K562 (cell line): ENCODE measurements at regions not wholly inside any gene's neighbourhood (a gene's known extent, or its start where the extent isn't known, plus 50 kb on each side); places are given as distances from the start of the nearest gene placed in this dataset.

Experiments used
- ATAC-seq: fragments of 200-7000 bp; cut with Tn5 transposase; 3 replicates; pipeline ENCODE4 v1.9.1; 2020; ENCODE audit warnings: moderate library complexity
- BruUV-seq: library from RNA; stranded (reverse); fragments of 400-500 nt; replicated peaks from 2 replicates; lab custom pipeline; 2021; lab: Mats Ljungman, UMichigan
- CTCF ChIA-PET: fragments of 300-600 bp; formaldehyde crosslinking; extraction: SDS; loops from one replicate; lab custom pipeline; 2021; ENCODE audit warnings: low intra/inter-chr PET ratio; lab: Yijun Ruan, JAX
- POLR2A ChIA-PET: fragments of 300-600, 350-650 bp; sonication (Branson Sonifier 250); formaldehyde crosslinking; extraction: SDS; loops from one replicate; lab custom pipeline; 2021; ENCODE audit warnings: antibody characterized with exemption, inconsistent platforms; lab: Yijun Ruan, JAX
- DNase-seq, 4 experiments: peaks; one replicate each; pipeline versions ENCODE4 v3.0.0 to v3.0.0-alpha.2; 2011 to 2018; ENCODE audit warnings: low spot score in 3 of 4, mixed read lengths in 3 of 4; ENCODE audit errors: extremely low read depth in 1 of 4
- FAIRE-seq: peaks from 2 replicates; lab custom pipeline; 2011; peaks lifted over from hg19 to GRCh38; lab: Jason Lieb, UNC
- H2AFZ ChIP-seq: 2 replicates; pipeline ENCODE4 v1.6.0; 2011; ENCODE audit warnings: low read depth, low read length, control low read depth, inconsistent platforms
- H3K27ac ChIP-seq: fragments of 200-600 bp; 3 replicates; pipeline ENCODE4 v1.8.0; 2011; ENCODE audit warnings: low read depth, mild to moderate bottlenecking, control low read depth, inconsistent platforms, low read length, moderate library complexity, mixed read lengths; ENCODE audit errors: extremely low read depth
- H3K27me3 ChIP-seq, 2 experiments: fragments of 300-600 bp in 1 of 2; 2 replicates in 1 of 2; 3 replicates in 1 of 2; pipeline versions ENCODE4 v1.6.0 to v1.8.0; 2011; ENCODE audit warnings: inconsistent platforms in 2 of 2, low read length in 2 of 2, mild to moderate bottlenecking in 1 of 2, mixed read lengths in 1 of 2, moderate library complexity in 1 of 2; ENCODE audit not compliant: control insufficient read depth in 2 of 2, insufficient read depth in 2 of 2
- H3K36me3 ChIP-seq: fragments of 300-600 bp; 3 replicates; pipeline ENCODE4 v1.8.0; 2011; ENCODE audit warnings: mild to moderate bottlenecking, low read length, inconsistent platforms; ENCODE audit not compliant: control insufficient read depth, insufficient read depth
- H3K4me1 ChIP-seq, 2 experiments: fragments of 200-600 bp in 1 of 2; replicated peaks in 1 of 2; 2 replicates in 1 of 2; 3 replicates in 1 of 2; pipeline versions ENCODE4 v1.5.1 to v1.8.0; 2011; ENCODE audit warnings: inconsistent platforms in 2 of 2, low read length in 2 of 2, mild to moderate bottlenecking in 1 of 2, mixed read lengths in 1 of 2, moderate library complexity in 1 of 2; ENCODE audit not compliant: control insufficient read depth in 2 of 2, insufficient read depth in 2 of 2
- H3K4me2 ChIP-seq: 2 replicates; pipeline ENCODE4 v1.6.1; 2011; ENCODE audit warnings: low read length, control low read depth, inconsistent platforms, mixed read lengths; ENCODE audit not compliant: insufficient read depth
- H3K4me3 ChIP-seq: fragments of 200-600 bp; sonication (generic), shearing (Covaris generic); 2 replicates; pipeline ENCODE4 v1.5.1; 2016; ENCODE audit warnings: control low read depth, inconsistent platforms
- H3K79me2 ChIP-seq: fragments of 200-600 bp; 3 replicates; pipeline ENCODE4 v1.8.0; 2011; ENCODE audit warnings: low read length, inconsistent platforms; ENCODE audit not compliant: control insufficient read depth, insufficient read depth
- H3K9ac ChIP-seq, 2 experiments: 2 replicates each; pipeline versions ENCODE4 v1.6.0 to v1.6.1; 2011; ENCODE audit warnings: low read depth in 2 of 2, low read length in 2 of 2, control low read depth in 1 of 2, inconsistent platforms in 1 of 2, mild to moderate bottlenecking in 1 of 2, mixed read lengths in 1 of 2; ENCODE audit not compliant: insufficient read depth in 1 of 2
- H3K9me1 ChIP-seq: one replicate; pipeline ENCODE4 v1.6.0; 2011; ENCODE audit warnings: inconsistent platforms, mild to moderate bottlenecking, low read length, moderate library complexity; ENCODE audit not compliant: control insufficient read depth, insufficient read depth
- H3K9me3 ChIP-seq: replicated peaks from 2 replicates; pipeline ENCODE4 v1.5.1; 2011; ENCODE audit warnings: low read depth, low read length, inconsistent platforms; ENCODE audit not compliant: control insufficient read depth, insufficient read depth
- H4K20me1 ChIP-seq: replicated peaks from 2 replicates; pipeline ENCODE4 v1.6.1; 2011; ENCODE audit warnings: low read length, inconsistent platforms, mixed read lengths; ENCODE audit not compliant: control insufficient read depth, insufficient read depth
- BACH1 ChIP-seq: fragments of 200-800 bp; sonication (Bioruptor generic); IDR thresholded peaks from 2 replicates; pipeline ENCODE4 v1.6.1; 2016; ENCODE audit warnings: missing genetic modification characterization, missing compliant biosample characterization
- MAZ ChIP-seq, 2 experiments: fragments of 450-650 bp in 1 of 2; sonication (generic) in 1 of 2; formaldehyde crosslinking; IDR thresholded peaks in 1 of 2; conservative IDR thresholded peaks in 1 of 2; 2 replicates each; pipeline versions ENCODE4 v1.4.0 to v1.5.0; 2020; ENCODE audit warnings: mild to moderate bottlenecking in 1 of 2, missing genetic modification reagents in 1 of 2
- NFE2 ChIP-seq: IDR thresholded peaks from 2 replicates; pipeline ENCODE4 v1.6.1; 2014; ENCODE audit warnings: antibody characterized with exemption, low read depth
- RBM14 ChIP-seq: fragments of 200-400 bp; formaldehyde crosslinking; IDR thresholded peaks from 2 replicates; pipeline ENCODE4 v1.6.1; 2018; ENCODE audit warnings: low read depth, mild to moderate bottlenecking, low read length, moderate library complexity, borderline replicate concordance; ENCODE audit not compliant: insufficient read depth
- SOX6 ChIP-seq: fragments of 450-650 bp; IDR thresholded peaks from 2 replicates; pipeline ENCODE4 v1.6.1; 2014; ENCODE audit warnings: mild to moderate bottlenecking
- ZC3H11A ChIP-seq: IDR thresholded peaks from 2 replicates; pipeline ENCODE4 v1.6.1; 2012; ENCODE audit warnings: low read depth, low read length, improper control_type of control experiment
- ZNF57 ChIP-seq: fragments of 450-650 bp; formaldehyde crosslinking; IDR thresholded peaks from 2 replicates; pipeline ENCODE4 v1.4.0; 2020; ENCODE audit warnings: mild to moderate bottlenecking, moderate library complexity
- ZNF766 ChIP-seq: fragments of 200-800 bp; sonication (Bioruptor generic); conservative IDR thresholded peaks from 2 replicates; pipeline ENCODE4 v1.6.1; 2016; ENCODE audit warnings: missing genetic modification characterization, missing compliant biosample characterization
- ZNF778 ChIP-seq: fragments of 450-650 bp; formaldehyde crosslinking; IDR thresholded peaks from 2 replicates; pipeline ENCODE4 v1.4.0; 2020; ENCODE audit warnings: mild to moderate bottlenecking, moderate library complexity
- WGBS: fragments of 100-300 bp; shearing (Covaris generic); methylation state at CpG from one replicate; pipeline ENCODE4 v1.1.6; 2016; ENCODE audit warnings: low coverage, mixed read lengths; ENCODE audit not compliant: insufficient coverage; ENCODE audit errors: missing lambda C conversion rate; 5-methylcytosine and 5-hydroxymethylcytosine counted together
- in situ Hi-C: fragments of 300-500 bp; cut with MboI; formaldehyde crosslinking; loops from 4 replicates; pipeline ENCODE4 v1.15.0; 2018; ENCODE audit warnings: inconsistent platforms, mixed read lengths
- intact Hi-C: fragments of 100-400 bp; cut with micrococcal nuclease; formaldehyde crosslinking; loops from 2 replicates; pipeline ENCODE4 v1.14.2; 2022
- TF ChIP-seq, protein P1 (sequence below), 3 experiments: IDR thresholded peaks in 2 of 3; conservative IDR thresholded peaks in 1 of 3; 2 replicates each; pipeline ENCODE4 v1.5.1; 2011 to 2012; ENCODE audit warnings: low read length in 3 of 3, mild to moderate bottlenecking in 3 of 3, control low read depth in 2 of 3, improper control_type of control experiment in 1 of 3, inconsistent platforms in 1 of 3, low read depth in 1 of 3, mixed read lengths in 1 of 3, moderate library complexity in 1 of 3; ENCODE audit not compliant: insufficient read depth in 2 of 3
- TF ChIP-seq, protein P2 (sequence below): sonication (generic); formaldehyde crosslinking; IDR thresholded peaks from 2 replicates; pipeline ENCODE4 v1.8.0; 2022; ENCODE audit warnings: missing genetic modification reagents, mild to moderate bottlenecking, borderline replicate concordance
- TF ChIP-seq, protein P3 (sequence below): fragments of 450-650 bp; IDR thresholded peaks from 2 replicates; pipeline ENCODE4 v1.6.1; 2016; ENCODE audit warnings: missing biosample characterization, missing genetic modification characterization
- TF ChIP-seq, protein P4 (sequence below): fragments of 250-450 bp; sonication (Bioruptor Pico); IDR thresholded peaks from 2 replicates; pipeline ENCODE4 v1.4.0; 2020

DNA sequence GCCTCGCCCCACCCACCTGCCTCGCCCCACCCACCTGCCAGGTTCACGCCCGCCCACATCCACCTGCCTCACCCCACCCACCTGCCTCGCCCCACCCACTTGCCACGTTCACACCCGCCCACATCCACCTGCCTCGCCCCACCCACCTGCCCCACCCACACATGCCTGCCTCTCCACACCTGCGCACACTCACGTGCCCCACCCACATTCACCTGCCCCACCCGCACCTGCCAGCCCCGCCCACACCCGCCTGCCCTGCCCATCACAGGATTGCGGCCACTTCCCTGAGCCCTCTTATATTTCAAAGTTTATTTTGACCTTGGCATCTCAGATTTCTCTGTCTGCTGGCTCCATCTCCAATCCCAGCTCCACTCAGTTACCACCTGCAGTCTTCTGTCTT, 217.5 kb upstream of the SOX11 start (continued):
- TF ChIP-seq, protein P1, sequence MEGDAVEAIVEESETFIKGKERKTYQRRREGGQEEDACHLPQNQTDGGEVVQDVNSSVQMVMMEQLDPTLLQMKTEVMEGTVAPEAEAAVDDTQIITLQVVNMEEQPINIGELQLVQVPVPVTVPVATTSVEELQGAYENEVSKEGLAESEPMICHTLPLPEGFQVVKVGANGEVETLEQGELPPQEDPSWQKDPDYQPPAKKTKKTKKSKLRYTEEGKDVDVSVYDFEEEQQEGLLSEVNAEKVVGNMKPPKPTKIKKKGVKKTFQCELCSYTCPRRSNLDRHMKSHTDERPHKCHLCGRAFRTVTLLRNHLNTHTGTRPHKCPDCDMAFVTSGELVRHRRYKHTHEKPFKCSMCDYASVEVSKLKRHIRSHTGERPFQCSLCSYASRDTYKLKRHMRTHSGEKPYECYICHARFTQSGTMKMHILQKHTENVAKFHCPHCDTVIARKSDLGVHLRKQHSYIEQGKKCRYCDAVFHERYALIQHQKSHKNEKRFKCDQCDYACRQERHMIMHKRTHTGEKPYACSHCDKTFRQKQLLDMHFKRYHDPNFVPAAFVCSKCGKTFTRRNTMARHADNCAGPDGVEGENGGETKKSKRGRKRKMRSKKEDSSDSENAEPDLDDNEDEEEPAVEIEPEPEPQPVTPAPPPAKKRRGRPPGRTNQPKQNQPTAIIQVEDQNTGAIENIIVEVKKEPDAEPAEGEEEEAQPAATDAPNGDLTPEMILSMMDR (IDR thresholded peaks at IDR 0.05 in 2 of 3, conservative IDR thresholded peaks at IDR 0.05 in 1 of 3; ENCODE audit: insufficient read depth in 2 of 3, low read depth in 1 of 3, low read length in 3 of 3) = no peak

DNA sequence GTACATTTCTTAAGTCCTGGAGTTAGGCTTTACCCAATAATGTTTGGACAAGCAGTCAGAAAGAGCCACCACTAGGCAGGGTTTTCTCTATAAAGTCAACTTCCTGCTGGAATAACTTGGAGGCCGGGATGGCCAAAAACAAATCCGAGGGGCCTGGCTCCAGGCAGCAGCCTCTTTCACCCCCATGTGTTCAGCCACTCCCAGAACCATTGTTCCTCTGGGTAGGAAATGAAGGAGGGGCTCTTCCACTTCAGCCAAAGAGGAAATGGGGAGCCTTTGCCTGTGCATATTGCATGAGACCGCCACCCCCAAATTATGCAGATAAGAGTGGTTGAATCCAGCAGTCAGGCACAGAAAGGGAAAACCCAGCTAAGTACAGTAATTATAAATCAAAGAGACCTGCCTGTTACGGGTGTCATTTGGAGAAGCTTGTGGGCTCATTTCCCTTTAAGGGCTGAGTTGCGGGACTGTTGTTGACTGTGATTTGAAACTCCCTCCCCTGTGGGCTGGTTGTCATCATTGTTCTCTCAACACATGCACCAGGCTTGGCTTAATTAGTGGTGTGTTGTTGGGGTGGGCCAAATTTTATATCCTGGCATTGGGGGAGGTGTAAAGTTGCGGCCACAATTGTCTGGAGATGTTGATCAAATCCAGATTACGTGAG, 212.8 kb upstream of the SOX11 start:
- in situ Hi-C loops = no loop called here
- ATAC-seq (no peak), FAIRE-seq (no peak), DNase-seq (no peak)
- POLR2A ChIA-PET = no interaction called here
- 1% methylated on average over 7 of the region's 7 CpGs for WGBS
- intact Hi-C loops = no loop called here
- Histone ChIP-seq H3K4me2 (no peak overlapping the region), H3K4me3 (no peak overlapping the region), H3K9me3 (no peaks in the 10 kb centered on the region), H3K4me1 (no peaks in the 10 kb centered on the region), H3K27me3 (no peaks in the 10 kb centered on the region), H3K9ac (no peak overlapping the region), H3K9me1 (no peaks in the 10 kb centered on the region), H4K20me1 (no peaks in the 10 kb centered on the region), H2AFZ (no peak overlapping the region), H3K27ac (no peak overlapping the region), H3K79me2 (no peaks in the 10 kb centered on the region), H3K36me3 (no peaks in the 10 kb centered on the region)
- CTCF ChIA-PET = no interaction called here
- BruUV-seq = no TSS peak
- TF ChIP-seq ZNF766 (no peak), MAZ (CRISPR knock-in tag; conservative IDR thresholded peaks at IDR 0.05 in 1 of 2, IDR thresholded peaks at IDR 0.05 in 1 of 2) (no peak), SOX6 (no peak), ZNF57 (CRISPR knock-in tag) (no peak), BACH1 (tag) (no peak), RBM14 (no peak), NFE2 (no peak), ZNF778 (CRISPR knock-in tag) (no peak), ZC3H11A (no peak)
- TF ChIP-seq, protein P2, sequence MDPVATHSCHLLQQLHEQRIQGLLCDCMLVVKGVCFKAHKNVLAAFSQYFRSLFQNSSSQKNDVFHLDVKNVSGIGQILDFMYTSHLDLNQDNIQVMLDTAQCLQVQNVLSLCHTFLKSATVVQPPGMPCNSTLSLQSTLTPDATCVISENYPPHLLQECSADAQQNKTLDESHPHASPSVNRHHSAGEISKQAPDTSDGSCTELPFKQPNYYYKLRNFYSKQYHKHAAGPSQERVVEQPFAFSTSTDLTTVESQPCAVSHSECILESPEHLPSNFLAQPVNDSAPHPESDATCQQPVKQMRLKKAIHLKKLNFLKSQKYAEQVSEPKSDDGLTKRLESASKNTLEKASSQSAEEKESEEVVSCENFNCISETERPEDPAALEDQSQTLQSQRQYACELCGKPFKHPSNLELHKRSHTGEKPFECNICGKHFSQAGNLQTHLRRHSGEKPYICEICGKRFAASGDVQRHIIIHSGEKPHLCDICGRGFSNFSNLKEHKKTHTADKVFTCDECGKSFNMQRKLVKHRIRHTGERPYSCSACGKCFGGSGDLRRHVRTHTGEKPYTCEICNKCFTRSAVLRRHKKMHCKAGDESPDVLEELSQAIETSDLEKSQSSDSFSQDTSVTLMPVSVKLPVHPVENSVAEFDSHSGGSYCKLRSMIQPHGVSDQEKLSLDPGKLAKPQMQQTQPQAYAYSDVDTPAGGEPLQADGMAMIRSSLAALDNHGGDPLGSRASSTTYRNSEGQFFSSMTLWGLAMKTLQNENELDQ = no peak
- TF ChIP-seq, protein P3, sequence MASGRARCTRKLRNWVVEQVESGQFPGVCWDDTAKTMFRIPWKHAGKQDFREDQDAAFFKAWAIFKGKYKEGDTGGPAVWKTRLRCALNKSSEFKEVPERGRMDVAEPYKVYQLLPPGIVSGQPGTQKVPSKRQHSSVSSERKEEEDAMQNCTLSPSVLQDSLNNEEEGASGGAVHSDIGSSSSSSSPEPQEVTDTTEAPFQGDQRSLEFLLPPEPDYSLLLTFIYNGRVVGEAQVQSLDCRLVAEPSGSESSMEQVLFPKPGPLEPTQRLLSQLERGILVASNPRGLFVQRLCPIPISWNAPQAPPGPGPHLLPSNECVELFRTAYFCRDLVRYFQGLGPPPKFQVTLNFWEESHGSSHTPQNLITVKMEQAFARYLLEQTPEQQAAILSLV (tag) = no peak
- TF ChIP-seq, protein P4, sequence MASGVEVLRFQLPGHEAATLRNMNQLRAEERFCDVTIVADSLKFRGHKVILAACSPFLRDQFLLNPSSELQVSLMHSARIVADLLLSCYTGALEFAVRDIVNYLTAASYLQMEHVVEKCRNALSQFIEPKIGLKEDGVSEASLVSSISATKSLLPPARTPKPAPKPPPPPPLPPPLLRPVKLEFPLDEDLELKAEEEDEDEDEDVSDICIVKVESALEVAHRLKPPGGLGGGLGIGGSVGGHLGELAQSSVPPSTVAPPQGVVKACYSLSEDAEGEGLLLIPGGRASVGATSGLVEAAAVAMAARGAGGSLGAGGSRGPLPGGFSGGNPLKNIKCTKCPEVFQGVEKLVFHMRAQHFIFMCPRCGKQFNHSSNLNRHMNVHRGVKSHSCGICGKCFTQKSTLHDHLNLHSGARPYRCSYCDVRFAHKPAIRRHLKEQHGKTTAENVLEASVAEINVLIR (CRISPR knock-in tag) = no peak
